ENCODE measurements at regions not wholly inside any gene's neighbourhood (a gene's known extent, or its start where the extent isn't known, plus 50 kb on each side); places are given as distances from the start of the nearest gene placed in this dataset.

DNA sequence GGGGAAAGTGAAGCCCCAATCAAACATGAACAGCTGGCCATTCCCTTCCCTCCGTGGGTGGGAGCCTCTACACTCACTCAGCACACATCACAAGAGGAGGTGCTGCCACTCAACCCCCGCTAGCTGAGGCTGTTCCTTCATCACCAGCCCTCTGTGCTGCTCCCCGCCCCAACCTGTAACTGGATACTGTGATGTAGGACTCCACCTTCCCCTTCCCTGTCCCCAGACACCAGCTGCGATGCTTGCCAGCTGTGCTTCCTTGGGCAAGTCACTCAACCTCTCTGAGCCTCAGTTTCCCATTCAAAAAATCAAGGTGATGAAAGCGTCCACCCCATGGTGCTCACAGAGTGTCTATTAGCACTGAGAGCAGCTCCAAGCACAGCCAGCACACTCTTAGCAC lies 273.2 kb downstream of the MRTFB start:
- TF ChIP-seq, protein P1, sequence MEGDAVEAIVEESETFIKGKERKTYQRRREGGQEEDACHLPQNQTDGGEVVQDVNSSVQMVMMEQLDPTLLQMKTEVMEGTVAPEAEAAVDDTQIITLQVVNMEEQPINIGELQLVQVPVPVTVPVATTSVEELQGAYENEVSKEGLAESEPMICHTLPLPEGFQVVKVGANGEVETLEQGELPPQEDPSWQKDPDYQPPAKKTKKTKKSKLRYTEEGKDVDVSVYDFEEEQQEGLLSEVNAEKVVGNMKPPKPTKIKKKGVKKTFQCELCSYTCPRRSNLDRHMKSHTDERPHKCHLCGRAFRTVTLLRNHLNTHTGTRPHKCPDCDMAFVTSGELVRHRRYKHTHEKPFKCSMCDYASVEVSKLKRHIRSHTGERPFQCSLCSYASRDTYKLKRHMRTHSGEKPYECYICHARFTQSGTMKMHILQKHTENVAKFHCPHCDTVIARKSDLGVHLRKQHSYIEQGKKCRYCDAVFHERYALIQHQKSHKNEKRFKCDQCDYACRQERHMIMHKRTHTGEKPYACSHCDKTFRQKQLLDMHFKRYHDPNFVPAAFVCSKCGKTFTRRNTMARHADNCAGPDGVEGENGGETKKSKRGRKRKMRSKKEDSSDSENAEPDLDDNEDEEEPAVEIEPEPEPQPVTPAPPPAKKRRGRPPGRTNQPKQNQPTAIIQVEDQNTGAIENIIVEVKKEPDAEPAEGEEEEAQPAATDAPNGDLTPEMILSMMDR (IDR thresholded peaks at IDR 0.05): no peak
- no peak for TF ChIP-seq POLR2A (IDR thresholded peaks at IDR 0.05)
